Stimulated activated CD8-positive, alpha-beta memory T cell treated with anti-CD3 and anti-CD28 coated beads, Interleukin-7, amount 100 ng/mL, for 1 hour (primary cell): ENCODE measurements at regions not wholly inside any gene's neighbourhood (a gene's known extent, or its start where the extent isn't known, plus 50 kb on each side); places are given as distances from the start of the nearest gene placed in this dataset.

Source experiments
- DNase-seq, 2 donors: peaks; one replicate each; pipeline ENCODE4 v3.0.0-alpha.2; 2020; ENCODE audit warnings: low read depth in 2 of 2

GRCh38 chr1:201769966-201770365, 59.0 kb upstream of the IPO9 start:
- DNase-seq: no peak

GRCh38 chr1:201771466-201771865, 57.5 kb upstream of the IPO9 start:
- DNase-seq: no peak

- DNase-seq: no peak
These were observed 56.8 kb upstream of the IPO9 start for GRCh38 chr1:201772178-201772577.

- no peak for DNase-seq
These were observed 55.2 kb upstream of the IPO9 start for GRCh38 chr1:201773764-201774163.

- no peak for DNase-seq
These were observed 54.6 kb upstream of the IPO9 start for GRCh38 chr1:201774224-201774982.

GRCh38 chr1:201774983-201775344, 54.0 kb upstream of the IPO9 start:
- DNase-seq: no peak

GRCh38 chr1:201775380-201775779, 53.6 kb upstream of the IPO9 start:
- DNase-seq: no peak

- DNase-seq: no peak
These were observed 50.5 kb upstream of the IPO9 start for GRCh38 chr1:201778279-201779065.
